K562 (cell line): ENCODE measurements at regions not wholly inside any gene's neighbourhood (a gene's known extent, or its start where the extent isn't known, plus 50 kb on each side); places are given as distances from the start of the nearest gene placed in this dataset.

ENCODE experiments used
- CTCF ChIP-seq, 3 experiments: IDR thresholded peaks in 2 of 3; conservative IDR thresholded peaks in 1 of 3; 2 replicates each; pipeline ENCODE4 v1.5.1; 2011 to 2012; ENCODE audit warnings: low read length in 3 of 3, mild to moderate bottlenecking in 3 of 3, control low read depth in 2 of 3, improper control_type of control experiment in 1 of 3, inconsistent platforms in 1 of 3, low read depth in 1 of 3, mixed read lengths in 1 of 3, moderate library complexity in 1 of 3; ENCODE audit not compliant: insufficient read depth in 2 of 3
- CUX1 ChIP-seq: fragments of 200-800 bp; sonication (Bioruptor generic); IDR thresholded peaks from 2 replicates; pipeline ENCODE4 v1.6.1; 2016; ENCODE audit warnings: missing genetic modification characterization, missing compliant biosample characterization
- MAX ChIP-seq: sonication (generic); formaldehyde crosslinking; IDR thresholded peaks from 2 replicates; pipeline ENCODE4 v1.9.0; 2022; ENCODE audit warnings: mild to moderate bottlenecking, missing genetic modification reagents
- NEUROD1 ChIP-seq: fragments of 150-350 bp; IDR thresholded peaks from 2 replicates; pipeline ENCODE4 v1.6.1; 2014; ENCODE audit warnings: borderline replicate concordance, low read length, low read depth; ENCODE audit not compliant: partially characterized antibody
- NR2F6 ChIP-seq: fragments of 450-650 bp; formaldehyde crosslinking; IDR thresholded peaks from 2 replicates; pipeline ENCODE4 v1.4.0; 2020; ENCODE audit warnings: mild to moderate bottlenecking
- SMARCA5 ChIP-seq: fragments of 450-650 bp; IDR thresholded peaks from 2 replicates; pipeline ENCODE4 v1.6.1; 2016
- SREBF2 ChIP-seq: sonication (generic); formaldehyde crosslinking; IDR thresholded peaks from 2 replicates; pipeline ENCODE4 v1.4.0; 2020; ENCODE audit warnings: mild to moderate bottlenecking, missing genetic modification reagents
- TAF1 ChIP-seq: IDR thresholded peaks from 2 replicates; pipeline ENCODE4 v1.6.1; 2011; ENCODE audit warnings: mild to moderate bottlenecking, low read length, moderate library complexity; ENCODE audit not compliant: insufficient read depth, control insufficient read depth, severe bottlenecking; ENCODE audit errors: extremely low read depth
- TSHZ1 ChIP-seq: fragments of 250-450 bp; sonication (Bioruptor Pico); IDR thresholded peaks from 2 replicates; pipeline ENCODE4 v1.4.0; 2020; ENCODE audit warnings: mild to moderate bottlenecking, moderate library complexity
- ZNF217 ChIP-seq: sonication (generic); formaldehyde crosslinking; IDR thresholded peaks from 2 replicates; pipeline ENCODE4 v1.8.0; 2022; ENCODE audit warnings: mild to moderate bottlenecking, missing genetic modification reagents

- no peak; the same call in 1 of the 2 replicates for TF ChIP-seq MAX
- TF ChIP-seq TAF1 = no peak
- TF ChIP-seq SREBF2 = no peak
- no peak for TF ChIP-seq SMARCA5
- TF ChIP-seq CUX1 = no peak
- TF ChIP-seq NR2F6 (CRISPR knock-in tag) = no peak
- no peak for TF ChIP-seq CTCF (IDR thresholded peaks at IDR 0.05 in 2 of 3, conservative IDR thresholded peaks at IDR 0.05 in 1 of 3; ENCODE audit: insufficient read depth in 2 of 3, low read depth in 1 of 3, low read length in 3 of 3)
- TF ChIP-seq NEUROD1 = no peak
- TF ChIP-seq TSHZ1 (CRISPR knock-in tag) = no peak
- no peak for TF ChIP-seq ZNF217 (CRISPR knock-in tag)
Measured at GRCh38 chr12:123071857-123072256, 79.0 kb downstream of the PITPNM2 start.
